ENCODE measurements at regions not wholly inside any gene's neighbourhood (a gene's known extent, or its start where the extent isn't known, plus 50 kb on each side); places are given as distances from the start of the nearest gene placed in this dataset.

- 86 to 88% methylated on average over 5 of the region's 5 CpGs for WGBS, 2 donors (ENCODE audit: low coverage in 1 of 2)
- no peak for ATAC-seq
- Histone ChIP-seq H3K4me1 (no peaks in the 10 kb centered on the region), H3K27me3 (no peaks in the 10 kb centered on the region), H3K4me3 (no peak overlapping the region), H3K36me3 (no peaks in the 10 kb centered on the region), H3K27ac (no peak overlapping the region), H3K9me3 (no peaks in the 10 kb centered on the region)
- TF ChIP-seq EP300 (IDR thresholded peaks at IDR 0.05), result no peak
- TF ChIP-seq POLR2AphosphoS5 (IDR thresholded peaks at IDR 0.05), result no peak
- no peak for TF ChIP-seq POLR2A (IDR thresholded peaks at IDR 0.05)
- TF ChIP-seq CTCF (IDR thresholded peaks at IDR 0.05), result no peak
Measured at GRCh38 chr21:28663754-28664153, 328.9 kb downstream of the LTN1 start.

GRCh38 chr21:28663111-28663693 is 329.5 kb downstream of the LTN1 start:
- H3K27me3 ChIP-seq, result no peaks in the 10 kb centered on the region
- ATAC-seq, result no peak

GRCh38 chr21:28657566-28657965 is 335.1 kb downstream of the LTN1 start:
- no peak for ATAC-seq
- TF ChIP-seq EP300 (IDR thresholded peaks at IDR 0.05), result no peak
- TF ChIP-seq POLR2AphosphoS5 (IDR thresholded peaks at IDR 0.05), result no peak
- TF ChIP-seq POLR2A (IDR thresholded peaks at IDR 0.05), result no peak
- no peak for TF ChIP-seq CTCF (IDR thresholded peaks at IDR 0.05)

More at GRCh38 chr21:28663111-28663693, 329.5 kb downstream of the LTN1 start:
- TF ChIP-seq EP300 (IDR thresholded peaks at IDR 0.05), result no peak
- no peak for TF ChIP-seq POLR2A (IDR thresholded peaks at IDR 0.05)
- no peak for TF ChIP-seq CTCF (IDR thresholded peaks at IDR 0.05)
- no peak for TF ChIP-seq POLR2AphosphoS5 (IDR thresholded peaks at IDR 0.05)
- Histone ChIP-seq H3K27ac (no peak overlapping the region), H3K4me1 (no peaks in the 10 kb centered on the region), H3K36me3 (no peaks in the 10 kb centered on the region), H3K9me3 (no peaks in the 10 kb centered on the region), H3K4me3 (no peak overlapping the region)
- WGBS, 2 donors (ENCODE audit: low coverage in 1 of 2), result 86 to 95% methylated on average over 3 to 4 of the region's 4 CpGs

GRCh38 chr21:28655471-28655870 is 337.2 kb downstream of the LTN1 start:
- WGBS, 2 donors (ENCODE audit: low coverage in 1 of 2), result 100% methylated on average over 1 of the region's 1 CpG
- Histone ChIP-seq H3K27ac (no peak overlapping the region), H3K27me3 (no peaks in the 10 kb centered on the region), H3K36me3 (no peaks in the 10 kb centered on the region), H3K9me3 (no peaks in the 10 kb centered on the region), H3K4me3 (no peak overlapping the region), H3K4me1 (peaks cover 0 to 8% (median 0%) of the 10 kb centered on the region in 3 donors)
- no peak for TF ChIP-seq CTCF (IDR thresholded peaks at IDR 0.05)
- TF ChIP-seq POLR2A (IDR thresholded peaks at IDR 0.05), result no peak
- no peak for TF ChIP-seq EP300 (IDR thresholded peaks at IDR 0.05)
- TF ChIP-seq POLR2AphosphoS5 (IDR thresholded peaks at IDR 0.05), result no peak
- ATAC-seq, result no peak

More at GRCh38 chr21:28657566-28657965, 335.1 kb downstream of the LTN1 start:
- Histone ChIP-seq H3K36me3 (no peaks in the 10 kb centered on the region), H3K9me3 (no peaks in the 10 kb centered on the region), H3K27me3 (no peaks in the 10 kb centered on the region), H3K4me1 (peaks cover 0 to 8% (median 0%) of the 10 kb centered on the region in 3 donors), H3K4me3 (no peak overlapping the region), H3K27ac (no peak overlapping the region)

GRCh38 chr21:28654406-28654805 is 338.3 kb downstream of the LTN1 start:
- Histone ChIP-seq H3K4me3 (no peak overlapping the region), H3K27me3 (no peaks in the 10 kb centered on the region), H3K36me3 (no peaks in the 10 kb centered on the region), H3K27ac (no peak overlapping the region), H3K9me3 (no peaks in the 10 kb centered on the region), H3K4me1 (peaks cover 0 to 8% (median 0%) of the 10 kb centered on the region in 3 donors)
- TF ChIP-seq CTCF (IDR thresholded peaks at IDR 0.05) (no peak), POLR2A (IDR thresholded peaks at IDR 0.05) (no peak), POLR2AphosphoS5 (IDR thresholded peaks at IDR 0.05) (no peak), EP300 (IDR thresholded peaks at IDR 0.05) (no peak)
- no peak for ATAC-seq
- 48 to 61% methylated on average over 3 of the region's 3 CpGs for WGBS, 2 donors (ENCODE audit: low coverage in 1 of 2)
